GM18511 (cell line): ENCODE measurements at regions not wholly inside any gene's neighbourhood (a gene's known extent, or its start where the extent isn't known, plus 50 kb on each side); places are given as distances from the start of the nearest gene placed in this dataset.

Experiments used
- ATAC-seq: cut with Tn5 transposase; IDR thresholded peaks from one replicate; pipeline ENCODE4 v1.9.1; 2021; ENCODE audit warnings: mild to moderate bottlenecking, moderate library complexity; ENCODE audit not compliant: unreplicated experiment

DNA sequence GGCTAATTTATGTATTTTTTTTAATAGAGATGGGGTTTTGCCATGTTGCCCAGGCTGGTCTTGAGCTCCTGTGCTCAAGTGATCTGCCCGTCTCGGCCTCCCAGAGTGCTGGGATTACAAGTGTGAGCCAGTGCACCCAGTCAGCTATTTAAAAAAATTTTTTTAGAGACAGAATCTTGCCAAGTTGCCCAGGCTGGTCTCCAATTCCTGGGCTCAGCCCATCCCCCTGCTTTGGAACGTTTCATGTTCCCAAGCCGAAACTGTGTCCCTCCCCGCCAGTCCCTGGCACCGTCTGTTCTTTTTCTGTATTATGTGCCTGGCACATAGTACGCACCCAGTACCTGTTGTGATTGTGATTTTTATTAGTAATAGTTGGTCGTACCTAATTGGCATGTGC is 63.1 kb upstream of the MGAT5 start:
- ATAC-seq, result no peak

- no peak for ATAC-seq
Observed at GRCh38 chr2:134191835-134192234, 62.0 kb upstream of the MGAT5 start.

- ATAC-seq, result no peak
Observed at GRCh38 chr2:134193006-134193405, 60.9 kb upstream of the MGAT5 start.

DNA sequence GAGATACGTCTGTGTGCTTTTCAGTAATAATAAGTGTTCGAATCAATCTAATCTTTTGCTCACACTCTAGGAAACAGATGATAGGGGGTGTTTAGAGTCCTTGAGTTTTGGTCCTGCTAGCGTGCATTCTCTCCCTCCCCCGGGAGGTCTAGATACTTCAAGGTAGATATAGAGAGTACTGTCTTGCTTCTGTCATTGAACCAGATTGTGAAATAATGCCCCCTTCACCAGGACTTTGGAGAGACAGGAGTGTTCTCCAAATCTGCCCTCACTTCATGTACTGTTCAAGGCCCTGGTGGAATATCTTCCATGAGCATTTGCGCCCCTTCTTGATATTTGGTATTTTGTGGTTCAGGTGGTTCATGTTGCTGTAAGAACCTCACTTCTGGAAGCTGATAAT is 59.4 kb upstream of the MGAT5 start:
- ATAC-seq, result no peak

- no peak for ATAC-seq
Observed at GRCh38 chr2:134195341-134195740, 58.5 kb upstream of the MGAT5 start.

GRCh38 chr2:134197445-134197844 is 56.4 kb upstream of the MGAT5 start:
- ATAC-seq, result no peak

DNA sequence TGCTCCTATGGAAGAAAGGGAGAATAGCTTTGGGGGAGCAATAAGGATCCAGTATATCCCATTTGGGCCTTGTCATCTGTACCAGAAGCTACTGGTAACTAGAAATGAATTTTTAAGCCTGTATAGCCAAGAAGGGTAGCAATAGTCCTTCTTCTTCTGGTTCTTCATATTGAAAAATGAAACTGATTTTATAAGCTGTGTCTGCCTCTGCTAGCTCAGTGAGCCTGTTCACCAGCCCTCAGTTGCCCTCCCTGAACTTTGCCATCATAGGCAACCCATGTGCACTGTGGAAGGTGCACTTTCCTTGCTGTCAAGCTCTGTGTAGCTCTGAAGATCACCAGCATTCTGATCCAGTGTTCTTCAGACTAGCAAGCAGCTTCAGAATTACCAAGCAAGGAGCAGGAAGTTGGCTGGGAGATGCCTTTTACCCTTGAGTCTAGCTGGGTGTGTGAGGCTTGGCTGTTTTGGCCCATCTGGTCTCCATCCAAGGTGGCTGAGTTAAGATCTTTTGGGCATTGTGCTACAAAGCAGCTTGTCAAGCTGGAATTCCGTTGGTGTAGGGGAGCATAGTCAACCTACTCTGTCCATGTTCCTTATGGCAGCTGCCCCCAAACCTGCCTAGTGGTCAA is 55.8 kb upstream of the MGAT5 start:
- peak; percentile 63 for ATAC-seq

DNA sequence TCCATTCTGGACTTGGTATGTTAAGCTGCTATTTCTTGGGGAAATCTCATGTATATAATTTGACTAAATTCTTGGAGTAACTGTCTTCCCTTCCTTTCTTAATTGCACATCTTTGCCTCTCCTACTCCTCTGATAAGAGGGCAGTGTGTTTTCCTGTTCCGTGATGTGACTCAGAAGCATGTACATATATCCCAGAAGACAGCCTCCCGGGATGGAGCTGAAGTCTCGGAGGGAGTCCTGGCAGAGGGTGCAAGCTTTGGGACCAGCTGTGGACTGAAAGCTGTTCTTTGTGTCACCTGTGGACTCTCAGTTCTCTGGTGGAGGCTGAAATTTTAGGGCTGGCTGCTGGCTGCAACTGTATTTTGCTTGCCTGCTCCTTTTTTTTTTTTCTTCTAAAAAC is 54.7 kb upstream of the MGAT5 start:
- ATAC-seq, result no peak

DNA sequence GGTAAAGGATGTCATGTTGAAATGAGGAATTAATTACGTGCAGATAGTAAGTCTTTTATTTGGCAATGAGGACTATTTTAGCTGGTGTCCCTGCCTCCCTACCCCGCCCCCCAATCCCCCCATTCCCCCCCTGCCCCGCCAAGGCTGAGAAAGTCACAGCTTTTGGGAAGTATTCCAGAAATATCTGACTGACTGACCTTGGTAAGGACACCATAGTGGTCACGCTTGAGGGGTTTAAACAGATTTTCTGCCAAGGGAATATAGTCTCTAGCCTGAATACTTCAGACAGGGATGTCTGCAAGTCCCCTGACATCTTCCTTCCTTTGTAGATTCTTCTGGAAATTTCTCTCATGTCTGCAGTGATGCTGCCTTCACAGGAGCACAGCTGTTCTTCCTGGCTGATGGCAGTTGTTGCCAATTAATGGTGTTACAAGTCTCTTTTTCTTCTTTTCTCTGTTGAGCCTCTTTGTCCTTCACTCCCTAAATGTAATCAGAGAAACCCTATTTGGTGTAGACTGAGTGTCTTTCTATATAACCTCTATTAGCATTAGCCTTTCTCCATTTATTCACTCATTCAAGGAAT is 53.7 kb upstream of the MGAT5 start:
- ATAC-seq, result no peak

DNA sequence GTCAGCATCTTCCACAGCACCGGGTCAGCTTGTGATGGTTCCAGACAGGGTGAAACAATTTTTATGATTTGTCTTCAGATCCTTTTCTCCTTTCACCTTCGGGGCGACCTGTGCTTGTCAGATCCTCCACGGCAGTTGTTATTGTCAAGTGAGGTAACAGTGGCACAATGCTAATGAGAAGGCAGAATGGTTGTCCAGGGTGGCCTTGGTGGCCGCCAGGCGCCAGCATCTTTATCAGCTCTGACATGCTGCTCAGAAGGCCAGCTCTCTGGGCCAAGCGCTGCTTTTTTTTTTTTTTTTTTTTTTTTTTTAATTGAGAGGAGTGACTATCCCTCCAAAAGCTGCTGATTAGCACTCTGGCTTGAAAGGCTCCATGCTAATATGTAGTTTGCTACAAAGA is 52.3 kb upstream of the MGAT5 start:
- ATAC-seq, result no peak

DNA sequence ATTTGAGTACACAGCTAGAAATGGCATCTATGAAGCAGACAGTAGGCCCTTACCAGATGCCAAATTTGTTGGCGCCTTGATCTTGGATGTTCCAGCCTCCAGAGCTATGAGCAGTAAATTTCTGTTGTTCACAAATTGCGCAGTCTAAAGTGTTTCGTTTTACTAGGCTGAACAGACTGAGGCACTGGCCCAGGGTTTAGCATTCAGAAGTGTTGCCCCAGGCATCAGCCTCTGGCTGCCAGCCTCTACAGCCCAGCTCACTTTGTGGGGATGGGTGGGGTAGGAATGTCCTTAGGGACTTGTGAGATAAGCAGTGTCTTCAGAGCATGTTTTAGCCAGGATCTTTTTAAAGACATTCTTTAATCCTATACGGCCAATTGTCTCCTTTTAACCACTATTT is 51.5 kb upstream of the MGAT5 start:
- ATAC-seq, result no peak

- no peak for ATAC-seq
Observed at GRCh38 chr2:134203175-134203574, 50.7 kb upstream of the MGAT5 start.
